ENCODE measurements at regions not wholly inside any gene's neighbourhood (a gene's known extent, or its start where the extent isn't known, plus 50 kb on each side); places are given as distances from the start of the nearest gene placed in this dataset.

DNA sequence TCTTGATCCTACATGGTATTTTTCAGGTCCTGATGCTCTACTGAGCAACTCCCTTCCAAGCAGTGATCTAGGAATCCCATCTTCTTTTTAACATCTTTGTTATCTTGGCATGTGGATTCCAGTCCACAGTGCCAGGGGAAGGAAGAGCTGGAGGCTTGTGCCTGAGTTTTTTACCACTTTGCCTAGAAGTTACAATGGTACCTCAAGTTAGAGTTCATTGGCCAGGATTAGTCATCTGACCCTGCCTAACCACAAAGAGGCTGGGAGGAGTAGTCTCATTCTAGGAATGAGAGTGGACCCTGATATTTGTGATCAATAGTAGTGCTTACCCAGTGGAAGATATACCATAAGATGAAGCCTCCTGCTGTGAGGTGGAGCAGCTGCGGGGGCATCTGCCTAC lies 109.3 kb downstream of the ADCYAP1 start:
- peaks cover 22% of the 10 kb centered on the region for H3K27me3 Mint-ChIP-seq (ENCODE audit: low read depth)
- no peak for DNase-seq (ENCODE audit: low spot score)
- H3K4me3 Mint-ChIP-seq, result no peak overlapping the region
- TF ChIP-seq, protein P1, sequence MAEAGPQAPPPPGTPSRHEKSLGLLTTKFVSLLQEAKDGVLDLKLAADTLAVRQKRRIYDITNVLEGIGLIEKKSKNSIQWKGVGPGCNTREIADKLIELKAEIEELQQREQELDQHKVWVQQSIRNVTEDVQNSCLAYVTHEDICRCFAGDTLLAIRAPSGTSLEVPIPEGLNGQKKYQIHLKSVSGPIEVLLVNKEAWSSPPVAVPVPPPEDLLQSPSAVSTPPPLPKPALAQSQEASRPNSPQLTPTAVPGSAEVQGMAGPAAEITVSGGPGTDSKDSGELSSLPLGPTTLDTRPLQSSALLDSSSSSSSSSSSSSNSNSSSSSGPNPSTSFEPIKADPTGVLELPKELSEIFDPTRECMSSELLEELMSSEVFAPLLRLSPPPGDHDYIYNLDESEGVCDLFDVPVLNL (CRISPR knock-in tag; IDR thresholded peaks at IDR 0.05; ENCODE audit: borderline replicate concordance, low read depth), result no peak
- TF ChIP-seq, protein P2, sequence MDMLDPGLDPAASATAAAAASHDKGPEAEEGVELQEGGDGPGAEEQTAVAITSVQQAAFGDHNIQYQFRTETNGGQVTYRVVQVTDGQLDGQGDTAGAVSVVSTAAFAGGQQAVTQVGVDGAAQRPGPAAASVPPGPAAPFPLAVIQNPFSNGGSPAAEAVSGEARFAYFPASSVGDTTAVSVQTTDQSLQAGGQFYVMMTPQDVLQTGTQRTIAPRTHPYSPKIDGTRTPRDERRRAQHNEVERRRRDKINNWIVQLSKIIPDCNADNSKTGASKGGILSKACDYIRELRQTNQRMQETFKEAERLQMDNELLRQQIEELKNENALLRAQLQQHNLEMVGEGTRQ (CRISPR knock-in tag; IDR thresholded peaks at IDR 0.05), result no peak
- no peak for TF ChIP-seq RORB (CRISPR knock-in tag; IDR thresholded peaks at IDR 0.05)
- TF ChIP-seq, protein P3, sequence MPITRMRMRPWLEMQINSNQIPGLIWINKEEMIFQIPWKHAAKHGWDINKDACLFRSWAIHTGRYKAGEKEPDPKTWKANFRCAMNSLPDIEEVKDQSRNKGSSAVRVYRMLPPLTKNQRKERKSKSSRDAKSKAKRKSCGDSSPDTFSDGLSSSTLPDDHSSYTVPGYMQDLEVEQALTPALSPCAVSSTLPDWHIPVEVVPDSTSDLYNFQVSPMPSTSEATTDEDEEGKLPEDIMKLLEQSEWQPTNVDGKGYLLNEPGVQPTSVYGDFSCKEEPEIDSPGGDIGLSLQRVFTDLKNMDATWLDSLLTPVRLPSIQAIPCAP (CRISPR knock-in tag; IDR thresholded peaks at IDR 0.05), result no peak
- no peak for TF ChIP-seq NFYB (CRISPR knock-in tag; conservative IDR thresholded peaks at IDR 0.05; ENCODE audit: low read depth)
- TF ChIP-seq, protein P4, sequence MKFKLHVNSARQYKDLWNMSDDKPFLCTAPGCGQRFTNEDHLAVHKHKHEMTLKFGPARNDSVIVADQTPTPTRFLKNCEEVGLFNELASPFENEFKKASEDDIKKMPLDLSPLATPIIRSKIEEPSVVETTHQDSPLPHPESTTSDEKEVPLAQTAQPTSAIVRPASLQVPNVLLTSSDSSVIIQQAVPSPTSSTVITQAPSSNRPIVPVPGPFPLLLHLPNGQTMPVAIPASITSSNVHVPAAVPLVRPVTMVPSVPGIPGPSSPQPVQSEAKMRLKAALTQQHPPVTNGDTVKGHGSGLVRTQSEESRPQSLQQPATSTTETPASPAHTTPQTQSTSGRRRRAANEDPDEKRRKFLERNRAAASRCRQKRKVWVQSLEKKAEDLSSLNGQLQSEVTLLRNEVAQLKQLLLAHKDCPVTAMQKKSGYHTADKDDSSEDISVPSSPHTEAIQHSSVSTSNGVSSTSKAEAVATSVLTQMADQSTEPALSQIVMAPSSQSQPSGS (CRISPR knock-in tag; IDR thresholded peaks at IDR 0.05; ENCODE audit: borderline replicate concordance, low read depth), result no peak
- no peak for TF ChIP-seq ZNF671 (CRISPR knock-in tag; IDR thresholded peaks at IDR 0.05)
- no peak for TF ChIP-seq ETV6 (CRISPR knock-in tag; IDR thresholded peaks at IDR 0.05)
- no peak overlapping the region for H3K27ac Mint-ChIP-seq
- H3K36me3 Mint-ChIP-seq, result no peaks in the 10 kb centered on the region
- ATAC-seq, result no peak
- ChIA-PET POLR2A (no interaction called here), CTCF (interaction anchor here (2.0 to 2.3 kb wide), 2 partner anchors 49 to 52 kb away, joined by 5 to 8 read pairs; no protein-coding TSS in a partner anchor)
- peaks cover 58% of the 10 kb centered on the region for H3K4me1 Mint-ChIP-seq
- no peaks in the 10 kb centered on the region for H3K9me3 Mint-ChIP-seq

DNA sequence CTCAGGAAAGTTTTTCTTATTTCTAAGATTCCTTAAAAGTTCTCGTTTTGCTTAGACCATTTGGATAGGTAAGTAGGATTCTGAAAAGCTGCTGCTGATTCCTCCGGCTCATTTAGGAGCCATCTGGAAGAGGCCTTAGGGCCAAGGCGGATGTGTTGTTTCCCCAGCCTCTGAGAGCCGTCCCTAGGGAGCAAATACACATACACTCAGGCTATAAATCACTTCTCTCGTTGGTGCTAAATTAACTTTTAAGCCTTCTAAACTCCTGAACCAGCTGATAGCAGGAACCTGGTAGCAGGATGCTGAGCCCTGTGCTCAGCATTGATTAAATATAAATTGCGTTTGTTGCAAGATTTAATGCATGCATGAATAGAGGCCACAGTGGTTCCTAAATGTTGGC lies 109.8 kb downstream of the ADCYAP1 start:
- Mint-ChIP-seq H3K36me3 (no peaks in the 10 kb centered on the region), H3K27me3 (ENCODE audit: low read depth) (peaks cover 28% of the 10 kb centered on the region), H3K4me1 (peaks cover 61% of the 10 kb centered on the region), H3K9me3 (no peaks in the 10 kb centered on the region), H3K27ac (peak overlapping the region; percentile 53), H3K4me3 (no peak overlapping the region)
- POLR2A ChIA-PET, result no interaction called here
- ATAC-seq, result peak; percentile 54
- TF ChIP-seq NFE2L1 (CRISPR knock-in tag; IDR thresholded peaks at IDR 0.05), result no peak
- no peak for TF ChIP-seq TEAD1 (CRISPR knock-in tag; IDR thresholded peaks at IDR 0.05)
- no peak for TF ChIP-seq ZNF232 (CRISPR knock-in tag; IDR thresholded peaks at IDR 0.05)
- no peak for TF ChIP-seq FOXJ3 (CRISPR knock-in tag; IDR thresholded peaks at IDR 0.05; ENCODE audit: borderline replicate concordance)
- TF ChIP-seq, protein P5, sequence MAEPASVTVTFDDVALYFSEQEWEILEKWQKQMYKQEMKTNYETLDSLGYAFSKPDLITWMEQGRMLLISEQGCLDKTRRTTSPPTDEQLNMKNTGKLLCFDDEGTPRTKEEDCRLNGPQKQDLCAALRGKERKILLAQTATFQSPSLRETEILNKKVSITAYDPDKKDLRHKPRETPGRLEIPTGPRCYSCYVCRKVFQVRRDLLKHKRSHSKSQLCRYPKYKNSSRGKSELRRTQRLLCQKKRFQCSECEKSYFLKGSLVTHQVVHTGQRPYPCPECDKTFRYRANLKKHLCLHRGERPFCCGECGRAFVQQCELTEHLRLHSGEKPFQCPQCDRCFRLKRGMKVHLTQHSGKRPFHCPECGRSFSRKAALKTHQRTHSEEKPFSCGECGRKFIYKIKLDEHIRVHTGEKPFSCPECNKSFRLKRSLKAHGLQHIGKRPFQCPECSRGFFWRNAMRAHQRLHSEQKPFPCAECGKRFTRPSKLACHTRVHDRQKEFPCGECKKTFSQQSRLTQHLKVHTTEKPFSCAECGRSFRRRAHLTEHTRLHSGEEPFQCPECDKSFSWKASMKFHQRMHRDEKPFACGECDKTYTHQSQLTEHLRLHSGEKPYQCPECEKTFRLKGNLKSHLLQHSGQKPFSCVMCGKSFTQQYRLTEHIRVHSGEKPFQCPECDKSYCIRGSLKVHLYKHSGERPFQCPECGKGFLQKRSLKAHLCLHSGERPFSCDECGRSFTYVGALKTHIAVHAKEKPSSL (CRISPR knock-in tag; conservative IDR thresholded peaks at IDR 0.05), result no peak
- TF ChIP-seq, protein P6, sequence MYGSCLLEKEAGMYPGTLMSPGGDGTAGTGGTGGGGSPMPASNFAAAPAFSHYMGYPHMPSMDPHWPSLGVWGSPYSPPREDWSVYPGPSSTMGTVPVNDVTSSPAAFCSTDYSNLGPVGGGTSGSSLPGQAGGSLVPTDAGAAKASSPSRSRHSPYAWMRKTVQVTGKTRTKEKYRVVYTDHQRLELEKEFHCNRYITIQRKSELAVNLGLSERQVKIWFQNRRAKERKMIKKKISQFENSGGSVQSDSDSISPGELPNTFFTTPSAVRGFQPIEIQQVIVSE (CRISPR knock-in tag; IDR thresholded peaks at IDR 0.05; ENCODE audit: borderline replicate concordance), result no peak
- TF ChIP-seq PRRX2 (CRISPR knock-in tag; IDR thresholded peaks at IDR 0.05), result no peak
- TF ChIP-seq ZNF416 (CRISPR knock-in tag; IDR thresholded peaks at IDR 0.05), result no peak
- no peak for TF ChIP-seq GTF2I (CRISPR knock-in tag; conservative IDR thresholded peaks at IDR 0.05)
- TF ChIP-seq, protein P7, sequence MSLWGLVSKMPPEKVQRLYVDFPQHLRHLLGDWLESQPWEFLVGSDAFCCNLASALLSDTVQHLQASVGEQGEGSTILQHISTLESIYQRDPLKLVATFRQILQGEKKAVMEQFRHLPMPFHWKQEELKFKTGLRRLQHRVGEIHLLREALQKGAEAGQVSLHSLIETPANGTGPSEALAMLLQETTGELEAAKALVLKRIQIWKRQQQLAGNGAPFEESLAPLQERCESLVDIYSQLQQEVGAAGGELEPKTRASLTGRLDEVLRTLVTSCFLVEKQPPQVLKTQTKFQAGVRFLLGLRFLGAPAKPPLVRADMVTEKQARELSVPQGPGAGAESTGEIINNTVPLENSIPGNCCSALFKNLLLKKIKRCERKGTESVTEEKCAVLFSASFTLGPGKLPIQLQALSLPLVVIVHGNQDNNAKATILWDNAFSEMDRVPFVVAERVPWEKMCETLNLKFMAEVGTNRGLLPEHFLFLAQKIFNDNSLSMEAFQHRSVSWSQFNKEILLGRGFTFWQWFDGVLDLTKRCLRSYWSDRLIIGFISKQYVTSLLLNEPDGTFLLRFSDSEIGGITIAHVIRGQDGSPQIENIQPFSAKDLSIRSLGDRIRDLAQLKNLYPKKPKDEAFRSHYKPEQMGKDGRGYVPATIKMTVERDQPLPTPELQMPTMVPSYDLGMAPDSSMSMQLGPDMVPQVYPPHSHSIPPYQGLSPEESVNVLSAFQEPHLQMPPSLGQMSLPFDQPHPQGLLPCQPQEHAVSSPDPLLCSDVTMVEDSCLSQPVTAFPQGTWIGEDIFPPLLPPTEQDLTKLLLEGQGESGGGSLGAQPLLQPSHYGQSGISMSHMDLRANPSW (CRISPR knock-in tag; conservative IDR thresholded peaks at IDR 0.05; ENCODE audit: low read depth), result no peak
- TF ChIP-seq, protein P8, sequence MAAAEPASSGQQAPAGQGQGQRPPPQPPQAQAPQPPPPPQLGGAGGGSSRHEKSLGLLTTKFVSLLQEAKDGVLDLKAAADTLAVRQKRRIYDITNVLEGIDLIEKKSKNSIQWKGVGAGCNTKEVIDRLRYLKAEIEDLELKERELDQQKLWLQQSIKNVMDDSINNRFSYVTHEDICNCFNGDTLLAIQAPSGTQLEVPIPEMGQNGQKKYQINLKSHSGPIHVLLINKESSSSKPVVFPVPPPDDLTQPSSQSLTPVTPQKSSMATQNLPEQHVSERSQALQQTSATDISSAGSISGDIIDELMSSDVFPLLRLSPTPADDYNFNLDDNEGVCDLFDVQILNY (CRISPR knock-in tag; IDR thresholded peaks at IDR 0.05), result no peak
- TF ChIP-seq MXD4 (CRISPR knock-in tag; IDR thresholded peaks at IDR 0.05; ENCODE audit: borderline replicate concordance), result no peak
- TF ChIP-seq ZNF423 (CRISPR knock-in tag; IDR thresholded peaks at IDR 0.05), result no peak
- CTCF ChIA-PET, result interaction anchor here (2.0 to 2.3 kb wide), 2 partner anchors 48 to 53 kb away, joined by 5 to 8 read pairs; no protein-coding TSS in a partner anchor
- no peak for DNase-seq (ENCODE audit: low spot score)

All from WTC11 (cell line).